Thymus (tissue), 11 donors: ENCODE measurements at regions not wholly inside any gene's neighbourhood (a gene's known extent, or its start where the extent isn't known, plus 50 kb on each side); places are given as distances from the start of the nearest gene placed in this dataset.

Experiments used
- DNase-seq, 9 donors: peaks; one replicate each; pipeline ENCODE4 v3.0.0-alpha.2; 2013; ENCODE audit warnings: low spot score in 9 of 9, low read depth in 6 of 9, missing footprints in 1 of 9
- H3K27ac ChIP-seq, 2 donors: one replicate each; pipeline ENCODE4 v1.5.1; 2013; ENCODE audit warnings: control low read depth in 1 of 2, low read depth in 1 of 2, low read length in 1 of 2, mild to moderate bottlenecking in 1 of 2, moderate library complexity in 1 of 2
- H3K27me3 ChIP-seq, 2 donors: one replicate each; pipeline ENCODE4 v1.5.1; 2013; ENCODE audit warnings: low read length in 1 of 2; ENCODE audit not compliant: control insufficient read depth in 2 of 2, insufficient read depth in 1 of 2
- H3K36me3 ChIP-seq, 2 donors: one replicate each; pipeline ENCODE4 v1.5.1; 2013; ENCODE audit warnings: low read length in 1 of 2, mild to moderate bottlenecking in 1 of 2, moderate library complexity in 1 of 2; ENCODE audit not compliant: control insufficient read depth in 2 of 2, insufficient read depth in 2 of 2
- H3K4me1 ChIP-seq, 2 donors: one replicate each; pipeline ENCODE4 v1.5.1; 2013; ENCODE audit warnings: low read length in 2 of 2; ENCODE audit not compliant: control insufficient read depth in 2 of 2, insufficient read depth in 2 of 2
- H3K4me3 ChIP-seq, 2 donors: one replicate each; pipeline ENCODE4 v1.5.1; 2013; ENCODE audit warnings: low read length in 2 of 2, control low read depth in 1 of 2, mild to moderate bottlenecking in 1 of 2
- H3K9me3 ChIP-seq, 2 donors: one replicate each; pipeline ENCODE4 v1.5.1; 2013; ENCODE audit warnings: low read length in 1 of 2, mild to moderate bottlenecking in 1 of 2; ENCODE audit not compliant: control insufficient read depth in 2 of 2, insufficient read depth in 1 of 2
- WGBS: extraction: QIAGEN DNeasy Blood & Tissue Kit; methylation state at CpG from one replicate; pipeline ENCODE4 v1.1.7; 2013; 5-methylcytosine and 5-hydroxymethylcytosine counted together
- donor health status: healthy.

- no peak for DNase-seq
- 98% methylated on average over 2 of the region's 2 CpGs for WGBS
Measured at GRCh38 chr12:54700849-54701248, 52.7 kb upstream of the DCD start.

GRCh38 chr12:54700301-54700700 lies 52.1 kb upstream of the DCD start:
- 89% methylated on average over 2 of the region's 2 CpGs for WGBS
- Histone ChIP-seq H3K27me3 (peaks cover 0 to 4% of the 10 kb centered on the region in 2 donors), H3K4me1 (no peaks in the 10 kb centered on the region), H3K27ac (no peak overlapping the region), H3K36me3 (no peaks in the 10 kb centered on the region), H3K4me3 (no peak overlapping the region), H3K9me3 (no peaks in the 10 kb centered on the region)
- no peak for DNase-seq

More at GRCh38 chr12:54700849-54701248, 52.7 kb upstream of the DCD start:
- Histone ChIP-seq H3K4me1 (no peaks in the 10 kb centered on the region), H3K9me3 (no peaks in the 10 kb centered on the region), H3K4me3 (no peak overlapping the region), H3K36me3 (no peaks in the 10 kb centered on the region), H3K27me3 (peaks cover 0 to 4% of the 10 kb centered on the region in 2 donors), H3K27ac (no peak overlapping the region)
